ENCODE measurements at regions not wholly inside any gene's neighbourhood (a gene's known extent, or its start where the extent isn't known, plus 50 kb on each side); places are given as distances from the start of the nearest gene placed in this dataset.

- no peak for TF ChIP-seq CTCF (conservative IDR thresholded peaks at IDR 0.05; ENCODE audit: low read depth in 2 of 2)
- no peak for TF ChIP-seq EZH2phosphoT487 (IDR thresholded peaks at IDR 0.05; ENCODE audit: unreplicated experiment)
Measured at GRCh38 chr20:39596554-39596953, 634.4 kb downstream of the DHX35 start.
